ENCODE measurements at regions not wholly inside any gene's neighbourhood (a gene's known extent, or its start where the extent isn't known, plus 50 kb on each side); places are given as distances from the start of the nearest gene placed in this dataset.

DNA sequence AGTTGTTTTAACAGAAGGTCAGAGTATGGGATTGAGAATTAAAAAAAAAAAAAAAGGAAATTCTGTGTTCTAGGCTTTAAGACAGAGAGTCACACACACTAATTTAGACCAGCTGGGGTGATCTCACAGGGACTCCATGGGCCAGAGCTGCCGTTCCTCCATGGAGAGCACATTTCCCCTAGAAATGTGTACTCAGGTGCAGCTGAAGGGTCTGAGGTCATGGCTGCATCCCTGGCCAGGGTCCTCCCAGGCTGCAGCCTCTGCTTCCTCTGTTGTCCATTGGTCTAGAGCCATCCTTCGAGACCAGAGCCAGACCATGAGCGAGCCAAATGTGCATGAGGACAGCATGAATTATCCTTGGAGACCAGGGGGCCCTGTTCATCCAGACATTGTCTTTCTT is 190.1 kb upstream of the TNP1 start:
- DNase-seq: no peak

DNA sequence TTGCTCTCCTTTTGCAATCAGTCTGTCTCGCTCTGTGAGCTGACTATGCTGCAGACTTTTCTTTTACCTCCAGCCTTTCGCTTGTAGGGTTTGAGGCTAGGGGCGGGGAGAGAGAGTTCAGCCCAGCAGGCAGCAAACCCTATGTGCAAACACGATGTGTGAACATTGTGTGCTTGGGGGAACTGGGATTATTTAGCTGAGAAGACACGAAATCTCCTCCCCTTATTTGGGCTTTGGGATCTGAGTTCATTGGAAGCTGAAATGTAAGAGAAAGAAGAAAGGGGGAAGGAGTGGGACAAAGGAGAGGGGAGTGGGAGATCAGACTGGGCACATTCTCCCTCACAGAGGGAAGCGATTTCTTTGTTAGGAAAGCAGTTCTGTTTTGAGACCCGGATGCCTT is 189.6 kb upstream of the TNP1 start:
- no peak for DNase-seq

DNA sequence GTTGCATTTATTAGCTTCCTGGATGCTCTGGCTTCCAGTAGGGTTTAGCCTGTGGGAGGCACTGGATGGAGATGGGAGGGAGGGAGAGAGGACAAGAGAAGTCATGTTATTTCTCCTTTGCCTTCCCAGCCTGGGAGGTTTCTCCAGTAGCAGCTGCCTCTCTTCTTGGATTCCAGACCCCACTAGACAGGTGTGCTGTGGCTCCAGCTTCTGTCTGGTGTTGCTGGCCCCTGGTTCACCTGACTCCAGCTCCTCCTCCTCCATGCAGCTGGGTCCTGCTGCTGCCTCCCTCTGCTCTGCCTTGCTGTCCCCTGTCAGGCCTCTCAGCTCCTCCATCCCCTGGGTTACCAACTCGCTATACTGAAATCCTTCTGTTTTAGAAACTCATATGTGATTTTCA is 188.9 kb upstream of the TNP1 start:
- DNase-seq: no peak

- no peak for DNase-seq
Measured at GRCh38 chr2:217047631-217048030, 187.8 kb upstream of the TNP1 start.

DNA sequence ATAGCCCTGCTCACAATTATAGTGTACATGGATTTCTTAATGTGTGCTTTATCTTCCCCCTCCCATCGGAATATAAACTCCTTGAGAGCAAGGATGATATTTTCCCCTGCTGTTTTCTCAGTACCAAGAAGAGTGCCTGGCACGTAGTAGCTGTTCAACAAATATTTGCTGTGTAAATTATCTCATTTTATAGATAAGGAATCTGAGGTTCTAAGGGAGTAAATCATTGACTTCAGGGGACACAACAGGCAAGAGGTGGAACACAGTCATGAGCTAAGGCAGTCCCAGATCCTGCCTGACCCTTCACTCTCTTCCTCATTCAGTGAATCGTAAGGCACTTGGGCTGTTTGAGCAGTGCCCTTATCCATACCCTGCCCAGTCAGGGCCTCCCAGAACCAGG is 187.3 kb upstream of the TNP1 start:
- DNase-seq: no peak

- no peak for DNase-seq
Measured at GRCh38 chr2:217045700-217046475, 186.0 kb upstream of the TNP1 start.

- no peak for DNase-seq
Measured at GRCh38 chr2:217040099-217040498, 180.2 kb upstream of the TNP1 start.

DNA sequence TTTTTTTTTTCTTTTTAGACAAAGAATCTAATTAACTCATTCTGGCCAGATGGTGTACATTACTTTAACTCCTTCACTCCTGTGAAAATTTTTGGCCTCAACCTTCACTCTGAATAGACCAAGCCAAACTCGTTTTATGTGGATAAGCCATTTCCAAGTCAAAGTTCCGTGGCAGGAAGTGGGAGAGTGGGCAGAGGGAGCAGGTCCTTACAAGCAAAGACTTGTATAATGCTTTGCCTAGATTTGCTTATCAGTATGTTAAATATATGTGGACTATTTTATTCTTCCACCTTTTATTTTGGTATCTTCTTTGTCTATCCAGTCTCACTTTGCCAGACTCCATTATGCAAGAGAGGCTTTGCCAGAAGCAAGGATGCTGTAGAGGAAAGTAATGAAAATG is 178.1 kb upstream of the TNP1 start:
- no peak for DNase-seq

DNA sequence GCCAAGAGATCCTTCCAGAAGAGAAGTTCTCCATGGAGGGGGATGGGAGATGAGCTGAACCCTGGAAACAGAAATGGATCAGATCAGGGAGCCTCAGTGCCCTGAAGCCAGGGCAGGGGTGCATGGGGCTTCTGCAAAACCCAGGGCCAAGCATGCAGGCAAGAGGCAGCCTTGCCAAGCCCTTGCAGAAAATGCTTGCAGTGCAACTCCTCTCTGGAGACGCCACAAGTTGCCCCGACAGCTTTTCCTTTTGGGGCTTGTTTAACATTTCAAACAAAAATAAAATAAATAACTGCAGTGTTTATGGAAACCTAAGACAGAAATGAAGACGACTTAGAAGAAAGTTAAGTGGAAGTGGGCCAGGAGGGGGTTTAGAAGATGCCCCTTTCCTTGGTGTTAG is 177.5 kb upstream of the TNP1 start:
- DNase-seq: no peak

DNA sequence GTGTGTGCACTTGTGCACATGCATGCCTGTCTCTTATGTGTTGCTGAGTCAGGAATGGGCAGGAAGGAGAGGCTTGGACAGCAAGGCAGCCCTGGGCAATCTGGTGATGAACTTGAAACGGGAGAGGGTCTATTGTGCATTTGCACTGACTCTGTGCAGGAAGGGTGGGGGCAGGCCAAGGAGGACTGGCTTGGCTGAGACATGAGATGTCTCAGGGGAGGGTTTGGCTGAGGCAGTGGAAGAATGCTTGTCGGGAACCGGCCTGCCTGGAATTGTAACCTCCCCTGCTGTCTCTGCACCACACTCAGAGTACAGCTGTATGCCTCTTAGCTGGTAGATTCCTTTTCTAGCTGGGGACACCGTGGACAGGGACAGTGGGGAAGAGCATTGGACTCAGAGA is 176.1 kb upstream of the TNP1 start:
- no peak for DNase-seq

DNA sequence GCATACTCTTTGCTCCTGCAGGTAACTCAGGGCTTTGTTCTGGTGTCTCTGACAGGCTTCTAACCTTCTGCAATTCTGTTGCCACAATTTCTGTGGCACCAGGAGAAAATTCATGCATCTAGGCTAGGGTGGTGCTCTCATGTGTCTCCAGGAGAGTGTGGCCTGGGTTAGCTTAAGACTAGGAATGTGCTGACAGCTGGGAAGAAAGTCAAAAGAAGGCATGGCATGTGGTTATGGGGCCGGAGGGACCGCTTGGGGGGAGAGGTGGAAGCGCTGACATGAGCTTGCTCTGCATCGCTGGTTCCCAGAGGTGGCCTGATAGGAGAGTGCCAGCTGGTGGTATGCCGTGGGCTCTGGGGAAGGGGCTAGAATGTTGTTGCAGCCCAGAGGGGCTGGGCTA is 173.3 kb upstream of the TNP1 start:
- no peak for DNase-seq

- no peak for DNase-seq
Measured at GRCh38 chr2:217031445-217031844, 171.6 kb upstream of the TNP1 start.

- DNase-seq: no peak
Measured at GRCh38 chr2:217030081-217030480, 170.2 kb upstream of the TNP1 start.

DNA sequence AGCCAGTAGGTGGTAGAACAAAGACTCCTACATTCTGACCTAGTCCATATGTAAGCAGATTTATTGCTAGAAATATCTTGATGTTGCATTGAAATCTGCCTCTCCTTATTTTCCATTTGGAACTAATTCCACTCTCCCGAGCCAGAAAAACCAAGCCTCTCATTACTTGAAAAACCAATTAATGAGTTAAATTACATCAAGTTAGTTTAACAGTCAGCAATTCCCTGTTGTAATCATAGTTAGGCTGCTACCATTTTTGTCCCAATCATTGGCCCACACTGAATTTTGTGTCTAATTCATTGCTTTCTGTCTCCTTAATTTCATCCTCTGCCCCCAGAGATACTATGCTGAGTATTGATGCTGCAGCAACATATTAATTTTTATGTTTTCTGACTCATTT is 168.3 kb upstream of the TNP1 start:
- DNase-seq: no peak

GRCh38 chr2:217027414-217027813 is 167.6 kb upstream of the TNP1 start:
- no peak for DNase-seq

GRCh38 chr2:217026569-217026968 is 166.7 kb upstream of the TNP1 start:
- no peak for DNase-seq

DNA sequence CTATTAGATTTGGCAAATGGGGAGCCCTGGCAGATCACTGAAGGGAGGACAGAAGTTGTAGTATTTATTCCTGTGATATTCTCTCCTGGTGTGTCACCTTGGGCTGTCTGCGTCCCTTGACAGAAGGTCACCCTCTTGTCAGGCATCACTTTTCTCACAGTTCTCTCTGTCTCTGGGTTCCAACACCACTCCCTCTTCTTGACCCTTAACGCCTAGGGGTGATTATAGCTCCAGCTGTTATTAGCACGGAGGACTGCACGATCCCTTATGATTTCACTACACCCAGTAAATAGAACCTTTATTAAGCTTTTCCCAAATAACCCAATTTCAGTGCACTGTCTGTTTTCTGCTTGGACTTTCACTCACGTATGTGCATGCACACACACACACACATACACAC is 166.3 kb upstream of the TNP1 start:
- DNase-seq: no peak

- DNase-seq: no peak
Measured at GRCh38 chr2:217023611-217024010, 163.7 kb upstream of the TNP1 start.

- DNase-seq: no peak
Measured at GRCh38 chr2:217017456-217018252, 157.8 kb upstream of the TNP1 start.

GRCh38 chr2:217016796-217017419 is 157.0 kb upstream of the TNP1 start:
- no peak for DNase-seq

DNA sequence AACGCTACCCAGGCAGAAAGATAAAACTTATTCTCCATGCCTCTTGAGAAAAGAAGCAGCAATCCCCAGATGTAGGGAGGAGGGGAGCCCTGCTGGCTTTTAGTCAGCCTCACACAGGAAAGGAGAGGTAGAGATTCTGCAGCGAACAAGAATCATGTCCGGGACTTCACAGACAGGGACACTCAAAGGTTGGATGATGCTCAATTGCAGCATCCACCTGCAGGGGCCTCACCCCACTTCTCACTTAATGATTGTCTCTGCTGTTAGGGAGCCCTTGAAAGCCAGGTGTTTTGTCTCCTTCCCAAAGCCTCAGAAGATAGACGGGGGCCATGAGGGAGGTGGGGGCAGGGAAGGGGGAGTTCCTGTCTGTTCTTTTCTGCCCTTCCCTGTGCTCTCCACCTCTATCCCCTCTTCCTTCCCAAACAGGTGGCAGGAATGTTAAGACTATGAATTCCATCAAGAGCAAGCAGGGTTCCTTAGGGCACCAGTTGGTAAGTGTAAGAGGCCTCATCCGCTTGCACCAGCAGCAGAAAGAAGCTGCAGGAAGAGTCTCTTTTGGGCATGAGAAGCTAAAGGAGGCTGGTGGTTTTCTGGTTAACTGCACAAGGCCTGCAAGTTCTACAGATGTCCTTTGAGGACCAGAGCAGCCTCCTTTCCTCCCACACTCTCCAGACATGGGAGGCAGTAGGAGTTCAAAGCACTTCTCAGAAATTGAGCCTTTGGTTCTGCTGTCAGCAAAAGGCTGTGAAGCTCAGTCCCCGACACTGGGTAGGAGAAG is 154.7 kb upstream of the TNP1 start:
- DNase-seq: no peak

DNA sequence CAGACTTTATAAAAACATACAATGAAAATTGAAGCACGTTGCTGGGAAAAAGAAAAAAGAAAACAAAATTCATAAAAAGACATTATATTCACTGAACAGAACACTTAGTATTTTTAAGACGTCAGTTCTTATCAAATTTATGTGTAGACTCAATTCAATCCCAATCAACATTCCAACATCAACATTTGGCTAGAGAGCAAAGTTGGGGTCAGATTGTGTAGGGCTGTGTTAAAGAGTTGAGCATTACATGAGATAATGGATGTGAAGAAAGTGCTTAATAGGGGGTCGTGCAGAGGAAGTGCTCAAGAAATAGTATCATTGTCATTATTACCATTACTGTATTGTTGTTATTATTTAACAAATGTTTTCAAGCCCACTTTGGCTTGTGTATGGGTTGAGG is 154.1 kb upstream of the TNP1 start:
- DNase-seq: no peak

GRCh38 chr2:217011576-217011975 is 151.7 kb upstream of the TNP1 start:
- no peak for DNase-seq

All from activated CD4-positive, alpha-beta T cell treated with anti-CD3 and anti-CD28 coated beads, Interleukin-2, amount 50 U/mL, for 4 hours (primary cell).